Erythroblast (primary cell): ENCODE measurements at regions not wholly inside any gene's neighbourhood (a gene's known extent, or its start where the extent isn't known, plus 50 kb on each side); places are given as distances from the start of the nearest gene placed in this dataset.

Experiments used
- GATA1 ChIP-seq: IDR thresholded peaks from 2 replicates; pipeline ENCODE4 v1.6.1; 2011; ENCODE audit warnings: low read depth, mild to moderate bottlenecking, control low read depth, low read length, moderate library complexity
- POLR2A ChIP-seq: IDR thresholded peaks from 2 replicates; pipeline ENCODE4 v1.6.1; 2011; ENCODE audit warnings: mild to moderate bottlenecking, low read length

DNA sequence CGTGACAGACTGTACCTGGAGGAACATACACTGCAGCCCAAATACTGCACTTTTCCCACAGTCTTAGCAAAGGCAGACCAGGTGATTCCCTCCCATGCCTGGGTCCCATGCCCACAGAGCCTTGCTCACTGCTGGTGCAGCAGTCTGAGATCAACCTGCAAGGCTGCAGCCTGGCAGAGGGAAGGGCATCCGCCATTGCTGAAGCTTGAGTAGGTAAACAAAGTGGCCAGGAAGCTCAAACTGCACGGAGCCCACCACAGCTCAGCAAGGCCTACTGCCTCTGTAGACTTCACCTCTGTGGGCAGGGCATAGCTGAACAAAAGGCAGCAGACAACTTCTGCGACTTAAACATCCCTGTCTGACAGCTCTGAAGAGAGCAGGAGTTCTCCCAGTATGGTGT, 597.8 kb upstream of the MBL2 start:
- TF ChIP-seq POLR2A (no peak), GATA1 (no peak)
